SHP77 (cell line): ENCODE measurements at regions not wholly inside any gene's neighbourhood (a gene's known extent, or its start where the extent isn't known, plus 50 kb on each side); places are given as distances from the start of the nearest gene placed in this dataset.
"Not testable (repeated sequence)": the region's sequence is repeated elsewhere in the genome, so short reads cannot be mapped to it uniquely, and the experiment has no call there.

Experiments
- DNase-seq, 2 experiments: peaks; one replicate each; lab custom pipeline; 2025; lab: John Stamatoyannopoulos, UW

GRCh38 chr11:15660496-15660895 lies 545.8 kb downstream of the INSC start:
- DNase-seq: no peak

- no peak for DNase-seq
These were observed 547.6 kb downstream of the INSC start for GRCh38 chr11:15662285-15662684.

GRCh38 chr11:15663777-15664218 lies 549.1 kb downstream of the INSC start:
- no peak for DNase-seq

- no peak for DNase-seq
These were observed 550.7 kb downstream of the INSC start for GRCh38 chr11:15665368-15665871.

- DNase-seq: no peak
These were observed 552.5 kb downstream of the INSC start for GRCh38 chr11:15667127-15667725.

GRCh38 chr11:15668718-15669117 lies 554.0 kb downstream of the INSC start:
- DNase-seq: no peak

GRCh38 chr11:15670520-15671070 lies 555.9 kb downstream of the INSC start:
- no peak for DNase-seq

- no peak for DNase-seq
These were observed 556.5 kb downstream of the INSC start for GRCh38 chr11:15671216-15671615.

- no peak for DNase-seq
These were observed 558.1 kb downstream of the INSC start for GRCh38 chr11:15672825-15673224.

- no peak for DNase-seq
These were observed 558.7 kb downstream of the INSC start for GRCh38 chr11:15673408-15673831.

GRCh38 chr11:15674756-15675155 lies 560.0 kb downstream of the INSC start:
- DNase-seq: no peak

GRCh38 chr11:15675683-15676082 lies 561.0 kb downstream of the INSC start:
- no peak for DNase-seq

GRCh38 chr11:15677181-15677580 lies 562.5 kb downstream of the INSC start:
- no peak for DNase-seq

- no peak for DNase-seq
These were observed 568.8 kb downstream of the INSC start for GRCh38 chr11:15683528-15683927.

GRCh38 chr11:15685306-15685705 lies 570.6 kb downstream of the INSC start:
- no peak for DNase-seq

- not testable (repeated sequence) for DNase-seq
These were observed 571.5 kb downstream of the INSC start for GRCh38 chr11:15686259-15686658.

GRCh38 chr11:15687342-15687741 lies 572.6 kb downstream of the INSC start:
- no peak for DNase-seq

GRCh38 chr11:15688351-15688792 lies 573.6 kb downstream of the INSC start:
- DNase-seq: no peak

GRCh38 chr11:15690320-15690719 lies 575.6 kb downstream of the INSC start:
- no peak for DNase-seq

- no peak for DNase-seq
These were observed 578.0 kb downstream of the INSC start for GRCh38 chr11:15692739-15693138.

GRCh38 chr11:15695096-15695721 lies 580.5 kb downstream of the INSC start:
- DNase-seq: no peak

- no peak for DNase-seq
These were observed 581.3 kb downstream of the INSC start for GRCh38 chr11:15696069-15696468.
